ENCODE measurements at regions not wholly inside any gene's neighbourhood (a gene's known extent, or its start where the extent isn't known, plus 50 kb on each side); places are given as distances from the start of the nearest gene placed in this dataset.
"Not testable (repeated sequence)": the region's sequence is repeated elsewhere in the genome, so short reads cannot be mapped to it uniquely, and the experiment has no call there.

DNA sequence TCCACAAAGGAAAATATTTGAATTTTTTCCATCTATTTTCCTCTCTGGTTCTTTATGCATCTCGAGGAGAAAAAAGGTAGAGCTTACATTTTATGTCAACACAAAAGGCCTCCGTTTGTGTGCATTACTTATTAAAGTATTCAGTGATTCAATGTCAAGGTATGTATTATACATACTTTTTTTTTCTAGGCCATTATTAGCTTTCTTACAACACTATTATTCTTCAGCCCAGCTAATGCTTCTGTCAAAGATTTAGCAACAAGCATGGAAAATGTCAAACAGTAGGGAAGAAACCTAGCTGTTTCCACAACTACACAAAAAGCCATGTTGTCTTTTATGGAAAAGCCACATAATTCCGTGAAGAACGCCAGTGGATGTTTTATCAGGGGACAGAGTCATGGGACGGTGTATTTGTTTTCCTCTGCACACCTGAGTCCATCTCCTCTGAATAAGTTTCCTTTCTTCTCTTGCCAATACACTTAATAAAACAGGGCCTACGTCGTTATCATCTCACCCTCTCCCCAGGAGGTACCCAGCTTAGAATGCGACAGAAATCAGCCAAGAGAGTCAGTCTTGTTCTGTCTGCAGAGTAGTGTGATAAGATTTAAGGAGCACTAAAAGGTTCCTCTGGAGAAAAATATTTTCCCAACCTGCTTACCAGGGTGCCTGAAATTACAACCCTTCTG lies 209.7 kb upstream of the AUTS2 start:
- TF ChIP-seq, protein P1, sequence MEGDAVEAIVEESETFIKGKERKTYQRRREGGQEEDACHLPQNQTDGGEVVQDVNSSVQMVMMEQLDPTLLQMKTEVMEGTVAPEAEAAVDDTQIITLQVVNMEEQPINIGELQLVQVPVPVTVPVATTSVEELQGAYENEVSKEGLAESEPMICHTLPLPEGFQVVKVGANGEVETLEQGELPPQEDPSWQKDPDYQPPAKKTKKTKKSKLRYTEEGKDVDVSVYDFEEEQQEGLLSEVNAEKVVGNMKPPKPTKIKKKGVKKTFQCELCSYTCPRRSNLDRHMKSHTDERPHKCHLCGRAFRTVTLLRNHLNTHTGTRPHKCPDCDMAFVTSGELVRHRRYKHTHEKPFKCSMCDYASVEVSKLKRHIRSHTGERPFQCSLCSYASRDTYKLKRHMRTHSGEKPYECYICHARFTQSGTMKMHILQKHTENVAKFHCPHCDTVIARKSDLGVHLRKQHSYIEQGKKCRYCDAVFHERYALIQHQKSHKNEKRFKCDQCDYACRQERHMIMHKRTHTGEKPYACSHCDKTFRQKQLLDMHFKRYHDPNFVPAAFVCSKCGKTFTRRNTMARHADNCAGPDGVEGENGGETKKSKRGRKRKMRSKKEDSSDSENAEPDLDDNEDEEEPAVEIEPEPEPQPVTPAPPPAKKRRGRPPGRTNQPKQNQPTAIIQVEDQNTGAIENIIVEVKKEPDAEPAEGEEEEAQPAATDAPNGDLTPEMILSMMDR (IDR thresholded peaks at IDR 0.05; ENCODE audit: insufficient read depth, low read depth, low read length, missing control alignments): no peak
- H3K4me3 ChIP-seq (ENCODE audit: low read depth, low read length): no peak overlapping the region
- DNase-seq (ENCODE audit: low read depth): no peak

DNA sequence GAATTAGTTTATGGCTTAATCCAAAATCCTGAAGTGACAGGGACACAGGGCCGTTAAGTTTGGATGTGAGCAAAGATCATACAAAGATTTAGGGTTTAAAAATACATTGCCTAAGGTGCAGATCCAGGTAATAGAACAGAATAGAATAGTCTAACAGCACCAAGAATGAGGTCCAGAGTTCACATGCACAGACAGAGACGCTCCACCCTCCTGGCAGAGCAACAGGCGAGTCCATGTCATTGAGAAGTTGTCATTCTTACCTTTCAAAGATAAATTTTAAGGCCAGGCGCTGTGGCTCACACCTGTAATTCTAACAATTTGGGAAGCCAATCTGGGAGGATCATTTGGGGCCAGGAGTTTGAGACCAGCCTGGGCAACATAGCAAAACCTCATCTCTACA lies 209.1 kb upstream of the AUTS2 start:
- H3K4me3 ChIP-seq (ENCODE audit: low read depth, low read length): no peak overlapping the region
- DNase-seq (ENCODE audit: low read depth): no peak
- TF ChIP-seq, protein P1 (IDR thresholded peaks at IDR 0.05; ENCODE audit: insufficient read depth, low read depth, low read length, missing control alignments): no peak

DNA sequence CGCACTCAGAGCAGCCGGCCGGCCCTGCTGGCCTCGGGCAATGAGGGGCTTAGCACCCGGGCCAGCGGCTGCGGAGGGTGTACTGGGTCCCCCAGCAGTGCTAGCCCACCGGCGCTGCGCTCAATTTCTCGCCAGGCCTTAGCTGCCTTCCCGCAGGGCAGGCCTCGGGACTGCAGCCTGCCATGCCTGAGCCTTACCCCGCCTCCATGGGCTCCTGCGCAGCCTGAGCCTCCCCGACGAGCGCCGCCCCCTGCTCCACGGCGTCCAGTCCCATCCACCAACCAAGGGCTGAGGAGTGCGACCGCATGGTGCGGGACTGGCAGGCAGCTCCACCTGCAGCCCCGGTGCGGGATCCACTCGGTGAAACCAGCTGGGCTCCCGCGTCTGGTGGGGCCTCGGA lies 204.4 kb upstream of the AUTS2 start:
- DNase-seq (ENCODE audit: low read depth); H3K4me3 ChIP-seq (ENCODE audit: low read depth, low read length): not testable (repeated sequence)

DNA sequence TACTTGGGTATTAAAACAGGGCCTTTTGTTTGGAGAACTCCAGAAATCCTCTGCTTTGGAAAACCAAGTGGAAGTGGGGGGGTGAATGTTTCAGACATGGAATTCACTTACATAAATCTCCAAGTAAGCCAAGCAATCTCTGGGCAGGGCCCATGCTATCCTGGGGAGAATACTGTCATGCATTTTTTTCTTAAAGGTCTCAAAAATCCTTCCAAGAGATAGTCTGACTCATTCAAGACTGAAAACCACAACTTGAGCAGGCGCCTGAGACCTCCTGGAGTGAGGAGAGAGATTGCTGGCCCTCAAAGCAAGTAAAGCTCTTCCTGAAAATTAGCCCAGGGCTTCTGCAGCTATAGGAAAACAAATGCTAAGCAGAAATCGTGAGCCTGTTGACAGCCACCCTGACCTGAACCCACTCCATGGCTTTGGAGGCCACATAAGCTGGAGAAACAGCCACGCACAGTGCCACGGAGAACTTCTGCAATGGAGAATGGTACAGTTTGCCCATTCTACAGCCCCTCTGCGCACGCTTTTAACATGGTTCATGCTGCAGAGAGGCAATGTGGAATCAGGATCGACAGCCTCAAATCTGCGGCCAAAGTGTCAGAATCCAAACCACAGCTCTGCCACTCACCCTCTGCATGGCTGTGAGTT lies 203.1 kb upstream of the AUTS2 start:
- TF ChIP-seq, protein P1 (IDR thresholded peaks at IDR 0.05; ENCODE audit: insufficient read depth, low read depth, low read length, missing control alignments): no peak
- no peak overlapping the region for H3K4me3 ChIP-seq (ENCODE audit: low read depth, low read length)
- DNase-seq (ENCODE audit: low read depth): no peak

DNA sequence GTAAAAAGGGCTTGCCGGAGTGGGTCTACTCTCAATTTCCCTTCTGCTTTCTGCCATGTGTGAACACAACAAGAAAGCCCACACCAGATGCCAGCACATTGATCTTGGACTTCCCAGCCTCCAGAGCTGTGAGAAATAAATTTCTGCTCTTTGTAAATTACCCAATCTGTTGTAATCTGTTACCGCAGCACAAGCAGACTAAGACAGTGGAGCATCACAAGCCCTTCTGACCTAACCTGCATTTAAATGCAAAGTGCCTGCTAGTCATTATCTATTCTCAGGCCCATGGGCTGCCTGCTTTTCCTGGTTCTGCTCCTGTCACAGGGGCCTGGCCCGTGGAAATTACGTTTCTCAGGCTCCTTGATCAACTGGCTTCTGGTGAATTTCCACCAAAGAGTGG lies 199.3 kb upstream of the AUTS2 start:
- H3K4me3 ChIP-seq (ENCODE audit: low read depth, low read length): no peak overlapping the region
- no peak for DNase-seq (ENCODE audit: low read depth)
- TF ChIP-seq, protein P1 (IDR thresholded peaks at IDR 0.05; ENCODE audit: insufficient read depth, low read depth, low read length, missing control alignments): no peak

DNA sequence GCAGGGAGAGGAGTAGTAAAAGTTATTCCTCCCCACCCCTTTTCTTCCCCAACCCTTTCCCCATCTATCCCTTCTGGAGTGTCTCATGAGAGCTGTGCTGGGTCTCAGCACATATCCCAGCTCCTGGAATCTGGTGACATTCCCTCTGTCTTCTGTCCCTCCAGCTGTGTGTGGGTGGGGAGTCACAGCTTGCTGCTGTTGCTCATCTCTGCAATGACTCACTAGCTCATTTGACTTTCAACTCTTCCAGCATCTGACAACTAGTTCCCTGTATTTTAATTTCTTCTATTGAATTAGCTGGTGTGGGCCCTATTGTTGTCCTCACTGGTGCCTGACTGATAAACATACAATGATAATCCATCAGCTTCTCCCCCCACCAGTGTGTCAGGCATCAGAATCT lies 198.9 kb upstream of the AUTS2 start:
- TF ChIP-seq, protein P1 (IDR thresholded peaks at IDR 0.05; ENCODE audit: insufficient read depth, low read depth, low read length, missing control alignments): no peak
- DNase-seq (ENCODE audit: low read depth): no peak
- no peak overlapping the region for H3K4me3 ChIP-seq (ENCODE audit: low read depth, low read length)

DNA sequence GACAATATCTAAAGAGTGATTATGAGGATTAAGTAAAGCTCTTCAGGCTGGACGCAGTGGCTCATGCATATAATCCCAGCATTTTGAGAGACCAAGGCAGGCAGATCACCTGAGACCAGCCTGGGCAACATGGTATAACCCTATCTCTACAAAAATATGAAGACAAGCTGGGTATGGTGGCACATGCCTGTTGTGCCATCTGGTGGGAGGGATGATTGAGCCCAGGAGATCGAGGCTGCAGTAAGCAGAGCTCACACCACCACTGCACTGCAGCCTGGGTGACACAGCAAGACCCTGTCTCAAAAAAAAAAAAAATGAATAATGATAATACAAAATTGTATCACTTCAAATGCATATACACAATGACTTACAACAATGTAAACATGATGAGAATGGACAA lies 195.6 kb upstream of the AUTS2 start:
- TF ChIP-seq, protein P1 (IDR thresholded peaks at IDR 0.05; ENCODE audit: insufficient read depth, low read depth, low read length, missing control alignments): no peak
- no peak overlapping the region for H3K4me3 ChIP-seq (ENCODE audit: low read depth, low read length)
- DNase-seq (ENCODE audit: low read depth): no peak

Data from GM12865 (cell line).